Stimulated activated CD4-positive, alpha-beta T cell treated with anti-CD3 and anti-CD28 coated beads, Interleukin-12 subunit alpha, Interleukin-12 subunit beta, amount 100 ng/mL, for 48 hours (primary cell): ENCODE measurements at regions not wholly inside any gene's neighbourhood (a gene's known extent, or its start where the extent isn't known, plus 50 kb on each side); places are given as distances from the start of the nearest gene placed in this dataset.

ENCODE experiments used
- DNase-seq, 3 donors: peaks; one replicate each; pipeline ENCODE4 v3.0.0-alpha.2; 2020; ENCODE audit warnings: low read depth in 2 of 3, low spot score in 1 of 3

GRCh38 chr9:135422341-135422944, 57.1 kb upstream of the PPP1R26 start:
- DNase-seq = no peak

- DNase-seq = no peak
These were observed 55.9 kb upstream of the PPP1R26 start for GRCh38 chr9:135423725-135424124.
